B cell (primary cell): ENCODE measurements at regions not wholly inside any gene's neighbourhood (a gene's known extent, or its start where the extent isn't known, plus 50 kb on each side); places are given as distances from the start of the nearest gene placed in this dataset.

Experiments used
- ATAC-seq: fragments of 200-7000 bp; cut with Tn5 transposase; one replicate; pipeline ENCODE4 v1.10.0; 2021; ENCODE audit warnings: low read depth, mild to moderate bottlenecking, moderate number of reproducible peaks, moderate library complexity
- CTCF ChIA-PET: fragments of 350-600 bp; sonication (Branson Sonifier 250); formaldehyde crosslinking; loops from one replicate; lab custom pipeline; 2021; ENCODE audit warnings: antibody characterized with exemption, inconsistent platforms; lab: Charles Lee
- POLR2A ChIA-PET: fragments of 350-600 bp; sonication (Branson Sonifier 250); formaldehyde crosslinking; loops from one replicate; lab custom pipeline; 2021; ENCODE audit warnings: antibody characterized with exemption; lab: Charles Lee
- DNase-seq: peaks from one replicate; pipeline ENCODE4 v3.0.0; 2013
- H2AFZ ChIP-seq: 2 replicates; pipeline ENCODE4 v1.6.1; 2012; ENCODE audit warnings: mild to moderate bottlenecking, low read depth, low read length; ENCODE audit not compliant: insufficient read depth, poor library complexity, severe bottlenecking
- H3K27ac ChIP-seq, 2 donors: 1 replicate in 1 of 2; 2 replicates in 1 of 2; pipeline ENCODE4 v1.5.1; 2012 to 2013; ENCODE audit warnings: low read length in 2 of 2, mild to moderate bottlenecking in 2 of 2, moderate library complexity in 1 of 2
- H3K27me3 ChIP-seq, 4 experiments: fragments of 200-600 bp in 1 of 4; sonication (generic) in 1 of 4; replicated peaks in 1 of 4; 1 replicate in 2 of 4; 2 replicates in 2 of 4; pipeline versions ENCODE4 v1.6.1 to v1.7.0; 2013 to 2016; ENCODE audit warnings: low read length in 3 of 4, mild to moderate bottlenecking in 2 of 4, mixed read lengths in 1 of 4, moderate library complexity in 1 of 4; ENCODE audit not compliant: insufficient read depth in 4 of 4, control insufficient read depth in 3 of 4; ENCODE audit errors: control extremely low read depth in 1 of 4
- H3K36me3 ChIP-seq, 2 experiments: replicated peaks in 1 of 2; 1 replicate in 1 of 2; 2 replicates in 1 of 2; pipeline versions ENCODE4 v1.6.1 to v1.7.1; 2013; ENCODE audit warnings: low read length in 1 of 2; ENCODE audit not compliant: insufficient read depth in 2 of 2, control insufficient read depth in 1 of 2; ENCODE audit errors: control extremely low read depth in 1 of 2, extremely low read depth in 1 of 2
- H3K4me1 ChIP-seq, 2 donors: fragments of 200-600 bp in 1 of 2; sonication (generic) in 1 of 2; 1 replicate in 1 of 2; 2 replicates in 1 of 2; pipeline versions ENCODE4 v1.5.1 to v1.6.1; 2013 to 2017; ENCODE audit warnings: low read length in 2 of 2; ENCODE audit not compliant: control insufficient read depth in 2 of 2, insufficient read depth in 2 of 2
- H3K4me2 ChIP-seq: replicated peaks from 2 replicates; pipeline ENCODE3; 2012; ENCODE audit warnings: mild to moderate bottlenecking, low read depth, low read length; ENCODE audit not compliant: poor library complexity, severe bottlenecking
- H3K4me3 ChIP-seq, 5 experiments: fragments of 200-600 bp in 1 of 5; sonication (generic) in 1 of 5; 1 replicate in 3 of 5; 2 replicates in 2 of 5; pipeline versions ENCODE4 v1.5.1 to v1.7.0; 2011 to 2016; ENCODE audit warnings: low read length in 4 of 5, mild to moderate bottlenecking in 4 of 5, low read depth in 2 of 5, control low read depth in 1 of 5, moderate library complexity in 1 of 5; ENCODE audit not compliant: insufficient read depth in 1 of 5; ENCODE audit errors: control extremely low read depth in 1 of 5, extremely low read depth in 1 of 5
- H3K79me2 ChIP-seq: fragments of 200-600 bp; sonication (generic); one replicate; pipeline ENCODE4 v1.6.0; 2016; ENCODE audit warnings: low read length; ENCODE audit not compliant: control insufficient read depth, insufficient read depth
- H3K9ac ChIP-seq: fragments of 200-600 bp; sonication (generic); 2 replicates; pipeline ENCODE4 v1.6.1; 2017; ENCODE audit warnings: mild to moderate bottlenecking, low read length, moderate library complexity
- H3K9me3 ChIP-seq, 3 donors: one replicate each; pipeline versions ENCODE4 v1.6.1 to v1.7.1; 2013; ENCODE audit warnings: low read length in 2 of 3; ENCODE audit not compliant: control insufficient read depth in 2 of 3, insufficient read depth in 1 of 3; ENCODE audit errors: control extremely low read depth in 1 of 3
- H4K20me1 ChIP-seq: 2 replicates; pipeline ENCODE4 v1.6.0; 2012; ENCODE audit warnings: mild to moderate bottlenecking, low read length; ENCODE audit not compliant: insufficient read depth, control insufficient read depth, poor library complexity, severe bottlenecking
- H3K27ac Mint-ChIP-seq: one replicate; pipeline ENCODE4 v1.8.0; 2021; ENCODE audit warnings: mixed read lengths
- H3K27me3 Mint-ChIP-seq: one replicate; pipeline ENCODE4 v1.8.0; 2021; ENCODE audit warnings: mixed read lengths
- H3K4me1 Mint-ChIP-seq: one replicate; pipeline ENCODE4 v1.8.0; 2021; ENCODE audit warnings: mixed read lengths
- H3K4me3 Mint-ChIP-seq: one replicate; pipeline ENCODE4 v1.8.0; 2021; ENCODE audit warnings: mixed read lengths
- H3K9me3 Mint-ChIP-seq: one replicate; pipeline ENCODE4 v1.8.0; 2022; ENCODE audit warnings: mixed read lengths; ENCODE audit not compliant: insufficient read depth
- EZH2 ChIP-seq: IDR thresholded peaks from 2 replicates; pipeline ENCODE4 v1.6.1; 2012; ENCODE audit warnings: borderline replicate concordance, low read depth, mild to moderate bottlenecking, moderate library complexity, low read length; ENCODE audit not compliant: insufficient read depth, poor library complexity, severe bottlenecking
- WGBS: methylation state at CpG from one replicate; pipeline ENCODE4 v1.1.5; 2013; ENCODE audit warnings: missing lambda C conversion rate; ENCODE audit not compliant: insufficient coverage; 5-methylcytosine and 5-hydroxymethylcytosine counted together
- intact Hi-C: fragments of 100-400 bp; cut with micrococcal nuclease; formaldehyde crosslinking; loops from one replicate; pipeline ENCODE4 v1.10.0; 2022
- TF ChIP-seq, protein P1 (sequence below): fragments of 200-600 bp; IDR thresholded peaks from one replicate; pipeline ENCODE4 v1.8.0; 2022; ENCODE audit warnings: antibody characterized with exemption, mild to moderate bottlenecking

DNA sequence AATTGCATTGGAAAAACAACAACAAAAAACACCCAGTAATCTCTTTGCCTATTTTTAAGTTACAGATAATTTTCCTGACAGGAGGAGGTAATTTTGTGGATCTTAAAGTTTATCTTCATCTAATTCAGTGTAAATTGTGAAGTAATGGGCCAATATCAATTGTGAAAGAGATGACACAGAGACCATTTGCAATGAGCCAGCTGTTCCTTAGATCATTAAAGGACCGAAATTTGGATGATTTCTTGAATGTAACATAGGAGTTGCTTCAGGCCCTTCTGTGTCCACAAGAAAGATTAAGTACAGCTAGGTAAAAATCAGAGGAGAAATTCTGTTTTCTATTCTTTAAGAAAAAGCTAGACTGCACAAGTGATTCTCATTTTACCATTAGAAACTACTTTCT is 718.5 kb upstream of the ANO3 start:
- Histone ChIP-seq H3K4me3 (no peak overlapping the region), H3K4me1 (no peaks in the 10 kb centered on the region), H3K9me3 (peaks cover 0 to 4% (median 0%) of the 10 kb centered on the region in 3 donors), H4K20me1 (no peaks in the 10 kb centered on the region), H2AFZ (no peak overlapping the region), H3K27ac (no peak overlapping the region), H3K9ac (no peak overlapping the region), H3K27me3 (no peaks in the 10 kb centered on the region), H3K79me2 (no peaks in the 10 kb centered on the region), H3K36me3 (no peaks in the 10 kb centered on the region), H3K4me2 (no peak overlapping the region)
- TF ChIP-seq, protein P1, sequence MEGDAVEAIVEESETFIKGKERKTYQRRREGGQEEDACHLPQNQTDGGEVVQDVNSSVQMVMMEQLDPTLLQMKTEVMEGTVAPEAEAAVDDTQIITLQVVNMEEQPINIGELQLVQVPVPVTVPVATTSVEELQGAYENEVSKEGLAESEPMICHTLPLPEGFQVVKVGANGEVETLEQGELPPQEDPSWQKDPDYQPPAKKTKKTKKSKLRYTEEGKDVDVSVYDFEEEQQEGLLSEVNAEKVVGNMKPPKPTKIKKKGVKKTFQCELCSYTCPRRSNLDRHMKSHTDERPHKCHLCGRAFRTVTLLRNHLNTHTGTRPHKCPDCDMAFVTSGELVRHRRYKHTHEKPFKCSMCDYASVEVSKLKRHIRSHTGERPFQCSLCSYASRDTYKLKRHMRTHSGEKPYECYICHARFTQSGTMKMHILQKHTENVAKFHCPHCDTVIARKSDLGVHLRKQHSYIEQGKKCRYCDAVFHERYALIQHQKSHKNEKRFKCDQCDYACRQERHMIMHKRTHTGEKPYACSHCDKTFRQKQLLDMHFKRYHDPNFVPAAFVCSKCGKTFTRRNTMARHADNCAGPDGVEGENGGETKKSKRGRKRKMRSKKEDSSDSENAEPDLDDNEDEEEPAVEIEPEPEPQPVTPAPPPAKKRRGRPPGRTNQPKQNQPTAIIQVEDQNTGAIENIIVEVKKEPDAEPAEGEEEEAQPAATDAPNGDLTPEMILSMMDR = no peak
- TF ChIP-seq EZH2 = no peak
- ATAC-seq (no peak), DNase-seq (no peak)
- ChIA-PET POLR2A (no interaction called here), CTCF (no interaction called here)
- no CpG with 5 or more reads among the region's 1 CpG for WGBS
- H3K4me1 Mint-ChIP-seq = no peaks in the 10 kb centered on the region
- intact Hi-C loops = no loop called here
- peaks cover 3% of the 10 kb centered on the region for H3K9me3 Mint-ChIP-seq
- no peak overlapping the region for H3K27ac Mint-ChIP-seq
- no peak overlapping the region for H3K4me3 Mint-ChIP-seq
- H3K27me3 Mint-ChIP-seq = no peaks in the 10 kb centered on the region

DNA sequence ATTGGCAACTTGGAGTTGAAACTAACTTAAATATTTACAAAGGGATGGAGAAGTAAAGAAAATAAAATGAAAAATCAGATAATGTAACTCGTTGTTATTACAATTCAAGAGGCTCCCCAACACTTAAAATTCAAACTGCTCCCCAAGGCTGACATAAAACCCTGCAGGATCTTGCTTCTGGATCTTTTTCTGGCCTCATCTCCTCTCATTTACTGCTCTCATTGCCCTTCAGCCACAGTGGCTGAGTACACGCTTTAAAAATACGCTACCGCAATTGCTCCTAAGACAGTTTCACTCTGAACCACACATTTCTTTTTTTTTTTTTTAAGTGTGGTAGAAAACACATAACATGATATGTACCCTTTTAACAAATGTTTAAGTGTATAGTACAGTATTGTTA is 718.1 kb upstream of the ANO3 start:
- H3K9me3 Mint-ChIP-seq = peaks cover 3% of the 10 kb centered on the region
- no peaks in the 10 kb centered on the region for H3K4me1 Mint-ChIP-seq
- intact Hi-C loops = no loop called here
- H3K27ac Mint-ChIP-seq = no peak overlapping the region
- CTCF ChIA-PET = no interaction called here
- no peaks in the 10 kb centered on the region for H4K20me1 ChIP-seq
- no CpG with 5 or more reads among the region's 4 CpGs for WGBS
- H3K27me3 ChIP-seq = no peaks in the 10 kb centered on the region
- H3K4me2 ChIP-seq = no peak overlapping the region
- H3K4me3 Mint-ChIP-seq = no peak overlapping the region
- ATAC-seq (no peak), DNase-seq (no peak)
- H3K9ac ChIP-seq = no peak overlapping the region
- H3K36me3 ChIP-seq = no peaks in the 10 kb centered on the region
- no peak overlapping the region for H2AFZ ChIP-seq
- POLR2A ChIA-PET = no interaction called here
- no peaks in the 10 kb centered on the region for H3K4me1 ChIP-seq
- no peaks in the 10 kb centered on the region for H3K79me2 ChIP-seq
- no peaks in the 10 kb centered on the region for H3K27me3 Mint-ChIP-seq
- H3K4me3 ChIP-seq = no peak overlapping the region
- H3K27ac ChIP-seq = no peak overlapping the region
- H3K9me3 ChIP-seq = peaks cover 0 to 4% (median 0%) of the 10 kb centered on the region in 3 donors
- TF ChIP-seq, protein P1 = no peak
- TF ChIP-seq EZH2 = no peak
